Spleen (tissue), 7 donors: ENCODE measurements at regions not wholly inside any gene's neighbourhood (a gene's known extent, or its start where the extent isn't known, plus 50 kb on each side); places are given as distances from the start of the nearest gene placed in this dataset.

Experiments used
- CTCF ChIP-seq, 11 experiments: fragments of 200-600 bp in 7 of 11; fragments of 450-650 bp in 4 of 11; sonication (generic) in 4 of 11; IDR thresholded peaks in 8 of 11; conservative IDR thresholded peaks in 3 of 11; 1 replicate in 7 of 11; 2 replicates in 4 of 11; pipeline versions ENCODE4 v1.4.0 to v1.8.0; 2016 to 2021; ENCODE audit warnings: antibody characterized with exemption in 11 of 11, inconsistent platforms in 4 of 11, mild to moderate bottlenecking in 1 of 11
- POLR2A ChIP-seq, 3 donors: fragments of 450-650 bp; IDR thresholded peaks; one replicate each; pipeline ENCODE4 v1.5.1; 2017; ENCODE audit warnings: antibody characterized with exemption in 3 of 3, mild to moderate bottlenecking in 1 of 3
- POLR2AphosphoS5 ChIP-seq, 3 donors: sonication (generic); formaldehyde crosslinking; IDR thresholded peaks; one replicate each; pipeline ENCODE4 v1.5.1; 2017; ENCODE audit warnings: antibody characterized with exemption in 3 of 3
- donor health status: DM: no; HTN: no; CAD: no; lungs with moderate emphysema.
- donor health status: DM: no; HTN: no; CAD: no.
- donor health status: DM: no; HTN: no; CAD: no.

- TF ChIP-seq POLR2A (IDR thresholded peaks at IDR 0.05) (no peak), CTCF (IDR thresholded peaks at IDR 0.05 in 8 of 11, conservative IDR thresholded peaks at IDR 0.05 in 3 of 11) (no peak), POLR2AphosphoS5 (IDR thresholded peaks at IDR 0.05) (no peak)
Measured at GRCh38 chr4:20353646-20354045, 101.9 kb downstream of the SLIT2 start.
